ENCODE measurements at regions not wholly inside any gene's neighbourhood (a gene's known extent, or its start where the extent isn't known, plus 50 kb on each side); places are given as distances from the start of the nearest gene placed in this dataset.
A peak's percentile ranks its signal among the peaks of the same experiment; 100 is the strongest.

- Mint-ChIP-seq H3K27me3 (ENCODE audit: low read depth in 3 of 3) (peaks cover 0 to 2% (median 2%) of the 10 kb centered on the region in 3 donors), H3K36me3 (no peaks in the 10 kb centered on the region), H3K27ac (no peak overlapping the region), H3K4me1 (no peaks in the 10 kb centered on the region), H3K9me3 (no peaks in the 10 kb centered on the region), H3K4me3 (no peak overlapping the region)
- DNase-seq = no peak
Measured at GRCh38 chr2:147051248-147051647, 793.6 kb upstream of the ACVR2A start.

- Mint-ChIP-seq H3K9me3 (no peaks in the 10 kb centered on the region), H3K4me1 (no peaks in the 10 kb centered on the region), H3K27ac (no peak overlapping the region), H3K27me3 (ENCODE audit: low read depth in 3 of 3) (peaks cover 0 to 2% (median 2%) of the 10 kb centered on the region in 3 donors), H3K36me3 (no peaks in the 10 kb centered on the region), H3K4me3 (no peak overlapping the region)
- no peak for DNase-seq
Measured at GRCh38 chr2:147049957-147050356, 794.9 kb upstream of the ACVR2A start.

GRCh38 chr2:147046473-147046872, 798.4 kb upstream of the ACVR2A start:
- DNase-seq = no peak
- no peaks in the 10 kb centered on the region for H3K9me3 Mint-ChIP-seq
- H3K4me1 Mint-ChIP-seq = no peaks in the 10 kb centered on the region
- H3K4me3 Mint-ChIP-seq = no peak overlapping the region
- H3K27ac Mint-ChIP-seq = no peak overlapping the region
- no peaks in the 10 kb centered on the region for H3K36me3 Mint-ChIP-seq
- H3K27me3 Mint-ChIP-seq (ENCODE audit: low read depth in 3 of 3) = peaks cover 0 to under 1% (median 0%) of the 10 kb centered on the region in 3 donors

GRCh38 chr2:147045113-147045512, 799.7 kb upstream of the ACVR2A start:
- Mint-ChIP-seq H3K27ac (no peak overlapping the region), H3K4me1 (no peaks in the 10 kb centered on the region), H3K9me3 (no peaks in the 10 kb centered on the region), H3K27me3 (ENCODE audit: low read depth in 3 of 3) (no peaks in the 10 kb centered on the region), H3K4me3 (no peak overlapping the region), H3K36me3 (no peaks in the 10 kb centered on the region)
- peak; percentile 2 to 3 (median 3) for DNase-seq

GRCh38 chr2:147041121-147041494, 803.7 kb upstream of the ACVR2A start:
- Mint-ChIP-seq H3K27me3 (ENCODE audit: low read depth in 3 of 3) (no peaks in the 10 kb centered on the region), H3K27ac (no peak overlapping the region), H3K36me3 (no peaks in the 10 kb centered on the region), H3K4me1 (no peaks in the 10 kb centered on the region), H3K4me3 (no peak overlapping the region), H3K9me3 (no peaks in the 10 kb centered on the region)
- DNase-seq = no peak

GRCh38 chr2:147040298-147041120, 804.3 kb upstream of the ACVR2A start:
- no peak for DNase-seq
- Mint-ChIP-seq H3K36me3 (no peaks in the 10 kb centered on the region), H3K4me1 (no peaks in the 10 kb centered on the region), H3K27ac (no peak overlapping the region), H3K9me3 (peaks cover 0 to 1% (median 0%) of the 10 kb centered on the region in 6 donors), H3K27me3 (ENCODE audit: low read depth in 3 of 3) (peaks cover 0 to 2% (median 0%) of the 10 kb centered on the region in 3 donors), H3K4me3 (no peak overlapping the region)

GRCh38 chr2:147037048-147037447, 807.8 kb upstream of the ACVR2A start:
- DNase-seq = no peak
- H3K9me3 Mint-ChIP-seq = peaks cover 0 to 4% (median 0%) of the 10 kb centered on the region in 6 donors
- no peak overlapping the region for H3K4me3 Mint-ChIP-seq
- no peaks in the 10 kb centered on the region for H3K4me1 Mint-ChIP-seq
- no peak overlapping the region for H3K27ac Mint-ChIP-seq
- H3K36me3 Mint-ChIP-seq = no peaks in the 10 kb centered on the region
- H3K27me3 Mint-ChIP-seq (ENCODE audit: low read depth in 3 of 3) = peaks cover 0 to 2% (median 2%) of the 10 kb centered on the region in 3 donors

GRCh38 chr2:147033044-147033443, 811.8 kb upstream of the ACVR2A start:
- no peak overlapping the region for H3K4me3 Mint-ChIP-seq
- H3K9me3 Mint-ChIP-seq = peaks cover 0 to 6% (median 2%) of the 10 kb centered on the region in 6 donors
- no peaks in the 10 kb centered on the region for H3K36me3 Mint-ChIP-seq
- H3K4me1 Mint-ChIP-seq = no peaks in the 10 kb centered on the region
- DNase-seq = no peak
- H3K27me3 Mint-ChIP-seq (ENCODE audit: low read depth in 3 of 3) = peaks cover 0 to 2% (median 2%) of the 10 kb centered on the region in 3 donors
- H3K27ac Mint-ChIP-seq = no peak overlapping the region

GRCh38 chr2:147031897-147032296, 812.9 kb upstream of the ACVR2A start:
- Mint-ChIP-seq H3K36me3 (no peaks in the 10 kb centered on the region), H3K4me1 (no peaks in the 10 kb centered on the region), H3K4me3 (no peak overlapping the region), H3K9me3 (peaks cover 0 to 10% (median 3%) of the 10 kb centered on the region in 6 donors), H3K27me3 (ENCODE audit: low read depth in 3 of 3) (peaks cover 0 to 2% (median 2%) of the 10 kb centered on the region in 3 donors), H3K27ac (no peak overlapping the region)
- no peak for DNase-seq

GRCh38 chr2:147030966-147031720, 813.7 kb upstream of the ACVR2A start:
- H3K4me3 Mint-ChIP-seq = no peak overlapping the region
- H3K36me3 Mint-ChIP-seq = no peaks in the 10 kb centered on the region

GRCh38 chr2:147027436-147027835, 817.4 kb upstream of the ACVR2A start:
- Mint-ChIP-seq H3K27me3 (ENCODE audit: low read depth in 3 of 3) (peaks cover 0 to 3% (median 3%) of the 10 kb centered on the region in 3 donors), H3K4me3 (no peak overlapping the region), H3K4me1 (no peaks in the 10 kb centered on the region), H3K36me3 (no peaks in the 10 kb centered on the region), H3K27ac (no peak overlapping the region), H3K9me3 (peaks cover 8 to 20% (median 8%) of the 10 kb centered on the region in 6 donors)
- no peak for DNase-seq

More at GRCh38 chr2:147030966-147031720, 813.7 kb upstream of the ACVR2A start:
- H3K9me3 Mint-ChIP-seq = peaks cover 0 to 10% (median 3%) of the 10 kb centered on the region in 6 donors
- peaks cover 0 to 2% (median 2%) of the 10 kb centered on the region in 3 donors for H3K27me3 Mint-ChIP-seq (ENCODE audit: low read depth in 3 of 3)
- no peak for DNase-seq
- no peak overlapping the region for H3K27ac Mint-ChIP-seq
- H3K4me1 Mint-ChIP-seq = no peaks in the 10 kb centered on the region

- no peak for DNase-seq
- H3K4me3 Mint-ChIP-seq = no peak overlapping the region
- no peaks in the 10 kb centered on the region for H3K4me1 Mint-ChIP-seq
- H3K36me3 Mint-ChIP-seq = no peaks in the 10 kb centered on the region
- no peak overlapping the region for H3K27ac Mint-ChIP-seq
- peaks cover 8 to 24% (median 12%) of the 10 kb centered on the region in 6 donors for H3K9me3 Mint-ChIP-seq
- H3K27me3 Mint-ChIP-seq (ENCODE audit: low read depth in 3 of 3) = peaks cover 0 to 3% (median 3%) of the 10 kb centered on the region in 3 donors
Measured at GRCh38 chr2:147026664-147027295, 818.0 kb upstream of the ACVR2A start.

- no peak overlapping the region for H3K4me3 Mint-ChIP-seq
- no peak for DNase-seq
- no peak overlapping the region for H3K27ac Mint-ChIP-seq
- peaks cover 0 to 3% (median 3%) of the 10 kb centered on the region in 3 donors for H3K27me3 Mint-ChIP-seq (ENCODE audit: low read depth in 3 of 3)
- H3K4me1 Mint-ChIP-seq = no peaks in the 10 kb centered on the region
- no peaks in the 10 kb centered on the region for H3K36me3 Mint-ChIP-seq
- H3K9me3 Mint-ChIP-seq = peaks cover 8 to 24% (median 12%) of the 10 kb centered on the region in 6 donors
Measured at GRCh38 chr2:147025646-147026585, 818.9 kb upstream of the ACVR2A start.
